D721Med (cell line): ENCODE measurements at regions not wholly inside any gene's neighbourhood (a gene's known extent, or its start where the extent isn't known, plus 50 kb on each side); places are given as distances from the start of the nearest gene placed in this dataset.

Experiments
- DNase-seq: peaks from one replicate; pipeline ENCODE4 v3.0.0; 2011; ENCODE audit warnings: low spot score; ENCODE audit not compliant: insufficient read length
- FAIRE-seq: peaks from 2 replicates; lab custom pipeline; 2011; peaks lifted over from hg19 to GRCh38; lab: Jason Lieb, UNC
- CTCF ChIP-seq: IDR thresholded peaks from 2 replicates; pipeline ENCODE4 v1.5.1; 2012; ENCODE audit warnings: mild to moderate bottlenecking, control low read depth; ENCODE audit not compliant: insufficient read depth; ENCODE audit errors: missing control alignments

- FAIRE-seq (no peak), DNase-seq (no peak)
- TF ChIP-seq CTCF, result no peak
Measured at GRCh38 chrX:20463296-20464075, 196.8 kb upstream of the RPS6KA3 start.

- no peak for DNase-seq
- FAIRE-seq, result no peak
- TF ChIP-seq CTCF, result no peak
Measured at GRCh38 chrX:20461576-20461975, 194.9 kb upstream of the RPS6KA3 start.

- DNase-seq (no peak), FAIRE-seq (no peak)
- TF ChIP-seq CTCF, result no peak
Measured at GRCh38 chrX:20461002-20461401, 194.3 kb upstream of the RPS6KA3 start.

- no peak for FAIRE-seq
- TF ChIP-seq CTCF, result no peak
Measured at GRCh38 chrX:20459410-20460350, 193.0 kb upstream of the RPS6KA3 start.

GRCh38 chrX:20456971-20457370 is 190.3 kb upstream of the RPS6KA3 start:
- no peak for DNase-seq
- FAIRE-seq, result no peak
- no peak for TF ChIP-seq CTCF

More at GRCh38 chrX:20459410-20460350, 193.0 kb upstream of the RPS6KA3 start:
- DNase-seq, result no peak

- TF ChIP-seq CTCF, result no peak
- DNase-seq (no peak), FAIRE-seq (no peak)
Measured at GRCh38 chrX:20455001-20455400, 188.3 kb upstream of the RPS6KA3 start.

- no peak for FAIRE-seq
Measured at GRCh38 chrX:20454117-20454516, 187.4 kb upstream of the RPS6KA3 start.

More at GRCh38 chrX:20454117-20454516, 187.4 kb upstream of the RPS6KA3 start:
- no peak for TF ChIP-seq CTCF
- no peak for DNase-seq
